ENCODE measurements at regions not wholly inside any gene's neighbourhood (a gene's known extent, or its start where the extent isn't known, plus 50 kb on each side); places are given as distances from the start of the nearest gene placed in this dataset.

DNA sequence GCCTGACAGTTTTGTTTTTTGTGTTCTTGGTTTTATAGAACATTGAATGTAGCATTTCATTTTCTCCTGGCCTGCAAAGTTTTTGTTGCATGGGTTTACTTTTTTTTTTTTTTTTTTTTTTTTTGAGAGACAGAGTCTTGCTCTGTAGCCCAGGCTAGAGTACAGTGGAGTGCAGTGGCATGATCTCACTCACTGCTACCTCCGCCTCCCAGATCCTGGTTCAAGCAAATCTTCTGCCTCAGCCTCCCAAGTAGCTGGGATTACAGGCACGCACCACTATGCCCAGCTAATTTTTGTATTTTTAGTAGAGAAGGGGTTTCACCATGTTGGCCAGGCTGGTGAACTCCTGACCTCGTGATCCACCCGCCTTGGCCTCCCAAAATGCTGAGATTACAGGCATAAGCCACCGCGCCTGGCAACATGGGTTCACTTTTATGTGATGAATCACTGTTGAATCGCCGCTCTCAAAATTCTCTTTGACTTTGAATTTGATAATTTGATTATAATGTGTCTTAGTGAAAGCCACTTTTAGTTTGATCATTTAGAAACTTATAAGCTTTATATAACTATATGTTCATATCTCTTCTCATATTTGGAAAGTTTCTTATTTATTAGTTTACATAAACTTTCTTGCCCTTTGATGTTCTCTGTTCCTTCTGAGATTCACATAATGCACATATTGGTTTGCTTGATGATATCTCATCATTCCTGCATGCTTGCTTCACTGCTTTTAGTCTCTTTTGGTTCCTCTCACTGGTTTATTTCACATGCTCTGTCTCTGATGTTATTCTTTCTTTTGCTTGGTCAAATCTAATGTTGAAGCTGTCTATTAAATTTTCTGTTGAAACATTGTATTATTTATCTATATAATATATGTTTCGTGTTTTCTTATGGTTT lies 589.0 kb upstream of the CNTN5 start:
- Histone ChIP-seq H3K36me3 (ENCODE audit: low read length) (no peaks in the 10 kb centered on the region), H3K9me2 (replicated peaks; ENCODE audit: insufficient read depth, low read length) (no peaks in the 10 kb centered on the region), H3K4me2 (ENCODE audit: low read depth, low read length, poor library complexity, severe bottlenecking) (no peak overlapping the region), H3F3A (ENCODE audit: insufficient read depth) (no peaks in the 10 kb centered on the region), H3K27ac (ENCODE audit: low read depth, low read length) (no peak overlapping the region), H3K9me3 (ENCODE audit: insufficient read depth, low read length) (0 out of 2 replicates have a peak, but pooled peaks cover 4% of the 10 kb centered on the region), H3K4me3 (ENCODE audit: insufficient read depth, low read length, poor library complexity, severe bottlenecking) (no peak overlapping the region), H2AFZ (ENCODE audit: low read depth, low read length, severe bottlenecking) (no peak overlapping the region), H4K20me1 (ENCODE audit: low read depth, low read length) (no peaks in the 10 kb centered on the region), H3K27me3 (ENCODE audit: low read length) (no peaks in the 10 kb centered on the region), H3K79me2 (ENCODE audit: insufficient read depth, low read length) (no peaks in the 10 kb centered on the region), H3K9ac (ENCODE audit: low read length) (no peak overlapping the region)
- no peak for TF ChIP-seq EZH2phosphoT487 (conservative IDR thresholded peaks at IDR 0.05; ENCODE audit: low read length)
- TF ChIP-seq, protein P1, sequence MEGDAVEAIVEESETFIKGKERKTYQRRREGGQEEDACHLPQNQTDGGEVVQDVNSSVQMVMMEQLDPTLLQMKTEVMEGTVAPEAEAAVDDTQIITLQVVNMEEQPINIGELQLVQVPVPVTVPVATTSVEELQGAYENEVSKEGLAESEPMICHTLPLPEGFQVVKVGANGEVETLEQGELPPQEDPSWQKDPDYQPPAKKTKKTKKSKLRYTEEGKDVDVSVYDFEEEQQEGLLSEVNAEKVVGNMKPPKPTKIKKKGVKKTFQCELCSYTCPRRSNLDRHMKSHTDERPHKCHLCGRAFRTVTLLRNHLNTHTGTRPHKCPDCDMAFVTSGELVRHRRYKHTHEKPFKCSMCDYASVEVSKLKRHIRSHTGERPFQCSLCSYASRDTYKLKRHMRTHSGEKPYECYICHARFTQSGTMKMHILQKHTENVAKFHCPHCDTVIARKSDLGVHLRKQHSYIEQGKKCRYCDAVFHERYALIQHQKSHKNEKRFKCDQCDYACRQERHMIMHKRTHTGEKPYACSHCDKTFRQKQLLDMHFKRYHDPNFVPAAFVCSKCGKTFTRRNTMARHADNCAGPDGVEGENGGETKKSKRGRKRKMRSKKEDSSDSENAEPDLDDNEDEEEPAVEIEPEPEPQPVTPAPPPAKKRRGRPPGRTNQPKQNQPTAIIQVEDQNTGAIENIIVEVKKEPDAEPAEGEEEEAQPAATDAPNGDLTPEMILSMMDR (IDR thresholded peaks at IDR 0.05; ENCODE audit: insufficient read depth, low read length, poor library complexity, severe bottlenecking), result no peak

DNA sequence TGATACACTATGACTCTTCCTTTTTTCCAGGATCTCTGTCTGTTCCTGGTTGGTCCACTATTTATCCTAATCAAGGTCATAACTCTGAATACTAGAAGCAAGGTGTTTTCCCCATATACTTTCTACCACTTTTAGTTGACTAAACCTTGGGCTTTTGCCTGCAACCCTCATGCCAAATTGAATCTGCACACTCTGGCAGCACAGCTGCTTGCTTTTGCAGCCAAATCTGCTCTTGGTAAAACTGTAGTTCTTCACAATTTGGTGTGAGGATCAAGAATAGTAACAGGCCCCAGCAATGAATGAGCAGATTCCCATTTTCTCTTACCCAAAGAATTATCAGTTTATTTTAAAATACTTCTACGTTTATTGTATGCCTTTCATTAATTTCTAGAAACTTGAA lies 586.5 kb upstream of the CNTN5 start:
- Histone ChIP-seq H3K4me3 (ENCODE audit: insufficient read depth, low read length, poor library complexity, severe bottlenecking) (no peak overlapping the region), H3K27ac (ENCODE audit: low read depth, low read length) (no peak overlapping the region), H3K4me2 (ENCODE audit: low read depth, low read length, poor library complexity, severe bottlenecking) (no peak overlapping the region), H3K9me3 (ENCODE audit: insufficient read depth, low read length) (0 out of 2 replicates have a peak, but pooled peaks cover 4% of the 10 kb centered on the region), H3F3A (ENCODE audit: insufficient read depth) (no peaks in the 10 kb centered on the region), H3K79me2 (ENCODE audit: insufficient read depth, low read length) (no peaks in the 10 kb centered on the region), H3K9me2 (replicated peaks; ENCODE audit: insufficient read depth, low read length) (no peaks in the 10 kb centered on the region), H2AFZ (ENCODE audit: low read depth, low read length, severe bottlenecking) (no peak overlapping the region), H3K27me3 (ENCODE audit: low read length) (no peaks in the 10 kb centered on the region), H3K36me3 (ENCODE audit: low read length) (no peaks in the 10 kb centered on the region), H4K20me1 (ENCODE audit: low read depth, low read length) (no peaks in the 10 kb centered on the region), H3K9ac (ENCODE audit: low read length) (no peak overlapping the region)
- no peak for TF ChIP-seq EZH2phosphoT487 (conservative IDR thresholded peaks at IDR 0.05; ENCODE audit: low read length)
- TF ChIP-seq, protein P1 (IDR thresholded peaks at IDR 0.05; ENCODE audit: insufficient read depth, low read length, poor library complexity, severe bottlenecking), result no peak

DNA sequence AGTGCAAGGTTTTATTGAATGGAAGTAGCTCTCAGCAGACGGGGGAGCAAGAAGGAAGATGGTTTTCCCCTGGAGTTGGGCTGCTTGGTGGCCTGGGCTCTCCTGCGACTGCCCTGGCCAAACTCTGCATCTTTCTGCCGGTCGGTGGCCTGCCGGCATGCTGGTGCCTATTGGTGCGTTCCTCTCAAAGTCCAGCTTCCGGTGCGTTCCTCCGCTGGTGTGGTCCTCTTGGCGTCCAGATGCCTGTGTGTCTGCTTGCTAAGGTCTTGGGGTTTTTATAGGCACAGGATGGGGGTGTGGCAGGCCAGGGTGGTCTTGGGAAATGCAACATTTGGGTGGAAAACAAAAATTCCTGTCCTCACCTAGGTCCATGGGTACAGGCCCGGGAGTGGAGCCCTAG lies 567.4 kb upstream of the CNTN5 start:
- TF ChIP-seq, protein P1 (IDR thresholded peaks at IDR 0.05; ENCODE audit: insufficient read depth, low read length, poor library complexity, severe bottlenecking), result no peak
- no peak for TF ChIP-seq EZH2phosphoT487 (conservative IDR thresholded peaks at IDR 0.05; ENCODE audit: low read length)
- Histone ChIP-seq H3K9me2 (replicated peaks; ENCODE audit: insufficient read depth, low read length) (no peaks in the 10 kb centered on the region), H3K36me3 (ENCODE audit: low read length) (no peaks in the 10 kb centered on the region), H3K27me3 (ENCODE audit: low read length) (no peaks in the 10 kb centered on the region), H4K20me1 (ENCODE audit: low read depth, low read length) (no peaks in the 10 kb centered on the region), H3F3A (ENCODE audit: insufficient read depth) (no peaks in the 10 kb centered on the region), H3K79me2 (ENCODE audit: insufficient read depth, low read length) (no peaks in the 10 kb centered on the region), H3K9me3 (ENCODE audit: insufficient read depth, low read length) (no peaks in the 10 kb centered on the region), H3K4me3 (ENCODE audit: insufficient read depth, low read length, poor library complexity, severe bottlenecking) (no peak overlapping the region), H3K4me2 (ENCODE audit: low read depth, low read length, poor library complexity, severe bottlenecking) (no peak overlapping the region), H2AFZ (ENCODE audit: low read depth, low read length, severe bottlenecking) (no peak overlapping the region), H3K9ac (ENCODE audit: low read length) (no peak overlapping the region), H3K27ac (ENCODE audit: low read depth, low read length) (no peak overlapping the region)
